GM21717 (cell line): ENCODE measurements at regions not wholly inside any gene's neighbourhood (a gene's known extent, or its start where the extent isn't known, plus 50 kb on each side); places are given as distances from the start of the nearest gene placed in this dataset.
"Not testable (repeated sequence)": the region's sequence is repeated elsewhere in the genome, so short reads cannot be mapped to it uniquely, and the experiment has no call there.

Source experiments
- ATAC-seq: cut with Tn5 transposase; IDR thresholded peaks from one replicate; pipeline ENCODE4 v1.9.1; 2021; ENCODE audit warnings: mild to moderate bottlenecking, moderate library complexity; ENCODE audit not compliant: unreplicated experiment

DNA sequence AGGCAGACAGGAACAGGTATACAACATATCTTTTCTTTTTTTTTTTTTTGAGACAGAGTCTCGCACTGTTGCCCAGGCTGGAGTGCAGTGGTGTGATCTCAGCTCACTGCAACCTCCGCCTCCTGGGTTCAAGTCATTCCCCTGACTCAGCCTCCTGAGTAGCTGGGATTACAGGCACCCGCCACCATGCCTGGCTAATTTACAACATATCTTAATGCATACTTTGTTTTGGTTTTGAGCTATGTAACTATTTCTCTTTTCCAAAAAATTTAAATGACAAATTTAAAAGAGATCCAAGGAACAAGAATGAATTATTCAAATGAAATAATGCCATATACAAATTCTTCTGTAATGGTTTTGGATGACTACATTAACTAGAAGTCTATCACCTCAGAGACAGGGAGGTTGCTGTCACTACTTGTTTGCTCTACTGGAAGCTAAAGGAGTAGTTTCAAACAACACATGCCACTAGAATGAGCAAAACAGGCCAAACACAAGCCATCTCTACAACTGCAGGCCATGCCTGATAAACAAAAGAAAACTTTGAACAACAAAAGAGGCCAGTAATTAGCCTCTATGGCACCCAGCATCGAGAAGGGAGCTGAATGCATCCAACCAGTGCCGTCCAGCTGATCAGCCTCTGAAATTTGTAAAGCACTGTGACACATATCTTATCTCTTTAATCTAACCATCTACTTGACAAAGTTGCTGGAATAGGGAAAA is 133.6 kb upstream of the VOPP1 start:
- ATAC-seq: not testable (repeated sequence)

- not testable (repeated sequence) for ATAC-seq
Measured at GRCh38 chr7:55702831-55703230, 130.5 kb upstream of the VOPP1 start.

GRCh38 chr7:55699450-55699842 is 127.1 kb upstream of the VOPP1 start:
- not testable (repeated sequence) for ATAC-seq

DNA sequence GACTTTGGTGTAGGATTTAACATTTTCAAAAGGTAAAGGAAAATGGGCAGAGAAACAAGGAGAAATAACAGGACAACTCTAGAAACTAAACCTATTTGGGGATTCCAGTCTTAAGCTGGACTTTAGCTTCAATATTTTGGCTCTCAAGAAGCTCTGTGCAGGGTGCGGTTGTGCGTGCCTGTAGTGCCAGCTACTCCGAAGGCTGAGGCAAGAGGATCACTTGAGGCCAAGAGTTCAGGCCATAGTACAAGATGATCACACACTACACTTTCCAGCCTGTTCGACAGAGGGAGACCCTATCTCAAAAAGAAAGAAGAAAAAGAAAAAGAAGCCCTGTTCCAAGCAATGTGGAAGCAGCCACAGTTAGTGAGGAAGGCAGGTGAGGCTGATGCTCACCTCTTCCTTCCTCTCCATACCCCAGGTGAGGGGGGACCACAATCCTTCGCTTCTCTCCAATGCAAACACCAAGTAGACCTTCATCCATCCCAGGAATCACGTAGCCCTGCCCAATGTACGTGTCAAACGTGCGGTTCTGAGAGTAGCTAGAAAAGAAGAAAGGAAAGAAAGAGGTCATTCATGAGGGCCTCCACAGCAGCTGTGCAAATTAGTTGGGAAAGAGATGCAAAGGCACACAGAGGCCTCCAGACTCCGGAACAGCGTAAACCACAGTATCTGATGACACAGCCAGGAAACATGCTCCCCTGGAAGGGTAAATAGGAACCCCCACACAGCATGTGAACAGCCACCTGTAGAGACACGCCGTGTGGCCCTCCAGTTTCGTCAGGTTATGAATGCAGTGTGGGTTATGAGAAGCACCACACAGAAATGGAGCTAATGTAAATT is 126.5 kb upstream of the VOPP1 start:
- ATAC-seq: peak; percentile 96

GRCh38 chr7:55695893-55696701 is 123.8 kb upstream of the VOPP1 start:
- ATAC-seq: not testable (repeated sequence)

DNA sequence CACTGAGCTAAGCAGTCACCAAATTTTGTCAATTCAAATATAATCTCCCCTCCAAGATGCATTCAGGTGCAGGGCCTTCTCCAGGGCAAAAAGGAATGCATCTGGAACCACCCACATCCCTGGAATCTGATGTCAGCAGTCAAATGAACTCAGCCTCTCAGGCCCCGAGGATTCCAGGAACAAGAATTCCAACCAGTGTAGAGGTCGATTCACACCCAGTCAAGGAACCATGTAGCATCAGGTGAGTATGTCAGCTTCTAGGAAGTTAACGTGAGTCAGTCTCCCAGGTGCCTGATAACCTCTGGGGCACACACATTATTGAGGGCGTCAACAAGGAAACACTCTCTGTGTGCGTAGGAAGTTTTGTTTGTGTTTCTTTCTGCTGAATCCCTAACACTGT is 122.2 kb upstream of the VOPP1 start:
- not testable (repeated sequence) for ATAC-seq

DNA sequence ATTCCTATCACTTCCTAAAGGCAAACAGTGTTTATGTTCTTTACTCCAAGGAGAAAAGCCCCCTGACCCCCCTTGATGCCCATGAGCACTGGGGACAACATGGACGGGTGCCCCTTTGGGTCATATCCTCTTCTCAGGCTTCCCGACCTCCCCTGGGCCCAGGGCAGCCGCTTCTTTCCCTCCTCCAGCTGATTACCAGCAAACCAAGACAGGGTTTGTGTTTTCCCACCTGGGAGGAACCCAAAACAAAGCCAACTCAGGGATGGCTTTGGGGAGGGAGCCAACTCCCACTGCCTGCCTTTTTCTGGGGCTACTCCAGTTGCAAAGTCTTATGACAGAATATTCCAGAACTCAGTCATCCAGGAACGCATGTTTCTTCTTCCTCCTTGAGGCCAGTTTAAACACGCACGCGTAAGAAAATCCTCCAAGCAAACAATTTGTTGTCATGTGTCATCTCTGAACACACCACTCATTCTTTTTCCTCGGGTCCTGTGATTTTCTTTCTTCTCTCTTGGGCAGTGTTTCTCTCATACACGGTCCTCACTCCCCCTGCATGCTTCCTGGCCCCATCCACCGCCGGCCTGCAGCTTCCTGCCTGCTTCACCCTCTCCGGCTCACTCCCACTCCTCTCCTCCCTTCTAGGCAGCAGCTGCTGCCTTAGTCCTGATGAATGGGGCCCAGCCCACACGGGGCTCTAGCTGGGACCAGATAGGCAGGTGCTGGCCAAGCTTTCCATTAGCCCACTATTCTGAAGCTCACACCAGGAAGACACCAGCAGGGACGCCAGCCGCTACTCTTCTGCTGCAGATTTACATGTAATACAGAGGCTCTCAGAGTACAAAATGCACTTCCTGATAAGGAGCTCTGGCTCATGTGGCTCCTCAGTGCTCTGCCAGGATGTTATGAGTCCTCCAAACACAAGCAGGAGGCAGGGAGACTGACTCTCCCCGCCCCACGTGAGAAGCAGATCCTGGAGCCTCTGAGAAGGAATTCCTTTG is 116.7 kb upstream of the VOPP1 start:
- ATAC-seq: not testable (repeated sequence)

DNA sequence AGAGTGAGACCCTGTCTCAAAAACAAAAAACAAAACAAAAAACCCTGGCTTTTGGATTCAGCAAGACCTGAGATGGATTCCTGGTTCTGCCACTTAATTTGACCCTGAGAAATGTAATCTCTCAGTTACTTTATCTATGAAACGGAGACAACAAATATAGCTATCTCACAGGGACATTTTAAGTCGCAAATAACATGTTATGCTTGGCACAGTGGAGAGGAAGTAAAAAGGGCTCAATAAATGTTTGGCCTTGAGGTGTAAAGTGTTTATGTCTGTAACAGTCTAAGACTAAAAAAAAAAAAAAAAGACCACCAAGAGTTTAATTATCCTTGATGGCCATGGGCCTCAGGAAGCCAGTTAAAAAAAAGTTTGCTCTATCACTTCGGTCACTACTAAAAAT is 116.0 kb upstream of the VOPP1 start:
- not testable (repeated sequence) for ATAC-seq

DNA sequence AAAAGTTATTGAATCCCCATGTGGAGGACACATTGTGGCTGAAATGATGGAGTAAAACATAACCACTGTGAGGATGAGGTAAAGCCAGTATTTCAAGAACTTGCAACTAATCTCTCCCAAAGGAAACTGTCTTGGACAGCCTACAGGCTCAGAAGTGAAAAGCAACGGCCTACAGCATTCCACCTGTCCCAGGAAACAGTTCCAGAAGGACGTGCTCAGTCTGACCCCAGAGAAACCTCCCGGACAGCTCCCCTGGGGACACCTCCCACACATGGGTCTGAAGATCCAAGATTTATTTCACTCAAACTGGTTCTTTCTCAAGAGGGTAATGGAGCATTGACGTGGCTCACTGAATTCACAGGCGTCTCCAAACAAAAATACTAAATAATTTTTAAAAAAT is 115.0 kb upstream of the VOPP1 start:
- ATAC-seq: not testable (repeated sequence)

GRCh38 chr7:55686771-55687170 is 114.5 kb upstream of the VOPP1 start:
- not testable (repeated sequence) for ATAC-seq

DNA sequence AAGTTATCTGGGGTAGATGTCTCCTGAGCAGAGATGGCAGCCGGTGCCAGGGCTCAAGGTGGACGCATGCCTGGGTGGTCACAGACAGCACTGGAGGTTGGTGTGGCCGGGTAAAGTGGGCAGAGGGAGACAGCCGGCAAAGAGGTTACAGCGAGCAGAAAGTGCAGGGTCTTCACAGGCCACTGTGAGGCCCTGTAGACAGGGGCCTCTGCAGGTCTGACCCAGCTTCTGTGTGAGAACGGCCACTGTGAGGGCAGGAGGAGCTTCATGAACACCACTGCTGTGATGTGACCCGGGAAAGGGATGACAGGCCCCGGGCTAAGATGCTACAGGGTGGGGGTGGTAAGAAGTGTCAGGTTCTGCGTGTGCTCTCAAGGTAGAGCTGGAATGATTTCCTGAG is 111.2 kb upstream of the VOPP1 start:
- not testable (repeated sequence) for ATAC-seq

DNA sequence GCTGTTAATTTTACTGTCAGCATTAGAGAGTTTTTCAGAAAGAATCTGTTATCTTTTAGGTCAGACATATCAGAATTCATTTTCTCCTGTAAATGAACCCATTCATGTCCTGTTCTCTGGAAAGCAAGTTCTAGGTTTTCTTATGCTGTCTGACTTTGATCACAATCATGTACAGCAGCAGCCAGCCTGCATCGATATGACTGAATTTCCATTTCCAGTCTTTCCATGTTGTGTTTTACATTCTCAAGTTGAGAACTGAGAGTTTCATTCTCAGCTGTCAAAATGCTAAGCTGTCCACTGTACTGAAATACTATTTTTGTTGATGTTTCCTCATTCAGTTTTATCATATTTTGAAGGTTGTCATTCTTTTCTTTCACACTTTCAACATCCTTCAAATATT is 103.3 kb upstream of the VOPP1 start:
- not testable (repeated sequence) for ATAC-seq

- not testable (repeated sequence) for ATAC-seq
Measured at GRCh38 chr7:55673525-55673924, 101.2 kb upstream of the VOPP1 start.

GRCh38 chr7:55672084-55672483 is 99.8 kb upstream of the VOPP1 start:
- not testable (repeated sequence) for ATAC-seq

GRCh38 chr7:55657654-55658053 is 85.4 kb upstream of the VOPP1 start:
- no peak for ATAC-seq

DNA sequence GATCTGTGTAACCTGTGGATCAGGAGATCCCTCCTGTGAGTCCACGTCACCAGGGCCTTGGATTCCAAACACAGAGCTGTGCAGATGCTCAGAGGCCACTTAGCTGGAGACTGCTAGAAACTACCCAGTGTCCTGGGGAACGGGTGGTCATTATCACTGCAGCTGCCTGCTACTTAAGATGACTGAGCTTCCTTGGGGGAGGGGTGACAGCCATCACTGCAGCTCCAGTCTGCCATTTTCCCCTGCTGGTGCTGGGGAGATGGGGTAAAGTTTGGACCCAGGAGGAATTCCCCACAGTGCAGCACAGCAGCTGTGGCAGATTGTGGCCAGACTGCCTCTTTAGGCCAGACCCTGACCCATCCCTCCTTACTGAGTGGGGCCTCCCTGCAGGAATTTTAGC is 78.8 kb upstream of the VOPP1 start:
- no peak for ATAC-seq

DNA sequence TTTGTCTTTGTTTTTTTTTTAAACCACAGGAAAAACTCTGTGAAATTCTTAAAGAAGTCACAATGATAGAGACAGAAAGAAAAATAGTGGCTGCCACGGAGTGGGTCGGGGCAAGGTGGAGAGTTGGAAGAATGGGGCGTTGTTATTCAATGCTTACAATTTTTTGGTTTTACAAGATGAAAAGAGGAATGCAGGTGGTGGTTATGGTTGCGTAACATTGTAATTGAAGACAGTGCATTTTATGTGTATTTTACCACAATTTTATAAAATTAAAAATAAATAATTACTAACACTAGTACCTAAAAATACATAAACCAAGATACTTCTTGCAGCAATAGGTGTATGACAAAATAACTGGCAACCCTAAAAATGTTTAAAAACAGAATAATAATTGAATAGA is 76.9 kb upstream of the VOPP1 start:
- ATAC-seq: no peak

- ATAC-seq: no peak
Measured at GRCh38 chr7:55644567-55644966, 72.3 kb upstream of the VOPP1 start.

DNA sequence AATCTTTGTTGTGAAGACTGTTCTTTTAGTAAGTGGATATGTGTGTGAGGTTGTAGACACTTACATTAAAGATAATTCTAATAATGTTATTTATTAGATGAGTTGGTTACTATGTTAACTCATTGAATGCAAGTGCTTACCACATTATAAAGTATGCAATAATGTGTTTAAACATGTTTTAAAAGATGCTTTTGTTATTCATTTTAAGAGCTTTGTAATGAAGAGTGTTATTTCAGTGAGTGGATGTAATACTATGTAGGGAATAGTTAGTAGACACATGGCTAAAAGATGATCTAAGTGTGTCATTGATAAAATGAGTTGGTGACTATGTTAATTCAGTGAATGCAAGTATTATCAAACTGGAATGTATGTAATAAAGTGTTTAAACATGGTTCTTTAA is 70.0 kb upstream of the VOPP1 start:
- no peak for ATAC-seq

- peak; percentile 89 for ATAC-seq
Measured at GRCh38 chr7:55641811-55642210, 69.5 kb upstream of the VOPP1 start.
